HG03439 (cell line): ENCODE measurements at regions not wholly inside any gene's neighbourhood (a gene's known extent, or its start where the extent isn't known, plus 50 kb on each side); places are given as distances from the start of the nearest gene placed in this dataset.

ENCODE experiments used
- ATAC-seq: cut with Tn5 transposase; IDR thresholded peaks from one replicate; pipeline ENCODE4 v1.9.1; 2021; ENCODE audit warnings: mild to moderate bottlenecking, moderate library complexity; ENCODE audit not compliant: unreplicated experiment

DNA sequence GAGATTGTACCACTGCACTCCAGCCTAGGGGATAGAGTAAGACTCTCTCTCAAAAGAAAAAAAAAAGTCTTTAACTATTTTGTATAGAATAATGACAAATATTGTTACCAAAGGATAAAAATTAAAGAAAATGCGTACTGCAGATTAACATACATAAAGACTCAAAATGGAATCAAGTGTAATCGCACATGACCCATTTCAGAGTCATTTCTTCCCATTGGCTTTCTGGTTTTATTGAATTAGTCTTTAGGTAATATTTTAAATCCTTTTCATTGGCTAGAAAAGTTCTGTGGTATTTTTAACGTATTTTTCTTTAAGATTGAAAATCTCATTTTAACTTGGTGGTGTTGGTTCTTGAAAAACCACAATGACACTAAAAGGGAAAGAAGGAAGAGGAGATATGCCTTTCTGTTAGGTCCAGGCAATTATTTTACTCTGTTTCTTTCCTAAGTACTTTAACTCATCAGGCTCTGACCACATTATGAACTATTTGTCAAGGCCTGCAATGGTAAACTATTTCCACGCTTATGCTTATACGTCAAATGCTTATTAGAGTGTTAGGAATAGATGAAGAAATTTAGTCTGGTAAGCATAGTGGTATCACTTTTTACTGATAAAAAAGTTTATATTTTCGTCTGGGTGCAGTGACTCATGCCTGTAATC, 52.3 kb downstream of the PLEKHG1 start:
- no peak for ATAC-seq

DNA sequence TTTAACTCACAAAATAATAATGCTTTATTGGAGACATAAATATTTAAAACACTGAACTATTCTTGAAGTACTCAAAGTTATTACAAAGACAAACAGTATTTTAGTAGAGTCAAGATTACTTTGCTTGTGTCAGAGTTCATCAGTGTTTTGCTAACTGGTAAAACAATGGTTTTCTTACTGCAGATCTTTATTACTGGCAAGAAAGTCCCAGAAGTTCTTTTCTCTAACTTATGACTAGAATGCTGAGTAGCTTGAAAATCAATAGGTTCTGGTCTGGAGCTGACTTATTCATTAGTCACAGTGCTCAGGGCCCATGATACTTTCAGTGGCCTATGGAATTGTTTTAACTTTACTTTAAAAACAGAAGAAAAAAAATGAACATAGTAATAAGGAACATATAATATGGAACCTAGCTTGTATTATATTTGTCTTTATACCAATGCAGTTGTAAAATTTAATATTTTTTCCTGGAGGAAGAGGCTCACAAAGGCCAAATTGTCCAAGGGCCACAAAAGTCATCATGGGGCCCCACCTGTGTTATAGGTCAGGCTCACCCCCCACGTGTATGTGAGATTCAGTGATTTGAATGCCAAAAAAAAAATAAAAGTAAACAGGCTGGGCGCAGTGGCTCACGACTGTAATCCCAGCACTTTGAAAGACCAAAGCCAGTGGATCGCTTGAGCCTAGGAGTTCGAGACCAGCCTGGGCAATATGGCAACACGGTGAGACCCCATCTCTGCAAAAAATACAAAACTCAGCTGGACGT, 53.3 kb downstream of the PLEKHG1 start:
- ATAC-seq, result no peak

DNA sequence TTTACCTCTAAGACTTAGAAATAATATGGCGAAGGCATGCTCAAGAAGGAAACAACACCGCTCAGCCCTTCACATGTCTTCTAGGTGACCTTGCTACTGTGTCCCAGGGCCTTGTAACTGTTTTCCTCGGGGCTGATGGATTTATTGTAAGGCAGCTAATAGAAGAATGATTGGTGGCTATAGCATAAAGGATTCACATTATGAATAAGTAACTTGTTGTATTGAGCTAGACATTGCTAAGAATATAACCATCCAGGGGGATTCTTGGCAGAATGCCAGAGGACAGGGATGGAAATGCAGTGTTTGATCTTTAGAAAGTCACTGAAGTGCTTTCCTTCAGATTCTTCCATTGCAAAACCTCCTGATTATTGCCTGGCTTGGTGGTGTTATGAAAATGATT, 54.9 kb downstream of the PLEKHG1 start:
- ATAC-seq, result no peak

DNA sequence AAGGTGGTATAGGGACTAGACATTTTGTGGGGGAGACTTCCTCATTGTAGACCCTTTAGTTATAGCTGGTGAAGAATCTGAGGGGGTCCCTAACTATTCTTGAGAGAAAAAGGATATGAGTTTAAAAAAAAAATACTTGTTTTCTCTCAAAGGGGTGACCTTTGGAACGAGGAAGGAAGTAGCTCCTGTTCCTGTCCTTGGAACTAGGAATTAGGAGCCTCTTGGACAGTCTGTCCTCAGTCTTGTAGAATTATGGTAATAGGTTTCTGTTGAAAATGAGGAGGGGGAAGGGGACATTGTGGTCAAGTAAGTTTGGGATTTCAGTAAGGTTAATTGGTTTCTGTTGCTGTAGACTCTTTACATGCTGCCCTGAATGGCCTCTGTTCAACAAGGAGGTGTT, 56.5 kb downstream of the PLEKHG1 start:
- no peak for ATAC-seq

DNA sequence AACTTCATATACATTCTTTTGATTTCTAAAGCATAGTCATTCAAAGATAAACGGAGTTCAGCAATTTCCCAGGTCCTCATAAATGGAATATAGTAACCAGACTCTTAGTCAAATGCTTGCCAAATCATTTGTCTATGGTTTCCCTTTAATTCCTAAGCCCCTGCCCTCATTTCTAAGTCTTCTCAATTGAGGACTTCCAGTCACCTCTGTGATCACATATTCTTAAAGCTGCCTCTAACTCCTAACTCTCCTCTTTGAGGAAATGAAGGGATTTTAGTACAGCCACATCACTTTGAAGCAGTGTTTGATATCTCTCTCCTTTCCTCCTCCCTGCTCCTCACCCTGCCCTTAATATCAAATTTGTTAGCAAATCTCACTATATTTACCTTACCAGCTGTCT, 58.7 kb downstream of the PLEKHG1 start:
- ATAC-seq, result no peak

DNA sequence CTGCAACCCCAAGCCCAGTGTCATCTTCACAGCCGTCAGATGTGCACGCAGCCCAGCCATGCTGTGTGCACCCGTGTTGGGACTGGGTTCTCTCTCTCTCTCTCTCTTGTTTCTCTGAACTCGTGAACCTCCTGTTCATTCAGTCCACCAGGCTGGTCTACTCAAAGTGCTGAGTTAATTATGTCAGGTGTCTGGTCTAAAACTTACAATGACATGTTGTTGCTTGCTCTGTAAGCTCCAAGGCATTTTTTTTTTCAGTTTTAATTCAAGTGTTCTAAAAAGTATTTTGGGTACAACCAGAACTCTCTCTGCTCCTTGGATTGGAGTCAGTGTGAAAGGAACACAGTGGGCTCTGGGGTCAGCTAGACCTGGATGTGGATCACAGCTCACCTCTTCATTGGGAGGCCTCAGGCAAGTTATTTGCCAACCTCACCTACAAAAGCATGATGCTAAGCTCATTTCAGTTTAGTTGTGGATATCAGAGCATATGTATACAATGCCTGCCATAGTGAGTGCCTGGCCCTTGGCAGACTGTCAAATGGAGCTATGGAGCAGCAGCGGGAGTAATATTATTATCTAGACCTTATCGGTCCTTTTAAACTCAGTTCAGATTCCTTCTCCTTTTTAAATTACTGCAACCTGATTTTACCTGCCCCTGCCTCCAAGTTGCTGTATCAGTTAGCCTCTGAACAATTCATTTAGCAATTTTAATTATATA, 59.5 kb downstream of the PLEKHG1 start:
- ATAC-seq, result no peak

DNA sequence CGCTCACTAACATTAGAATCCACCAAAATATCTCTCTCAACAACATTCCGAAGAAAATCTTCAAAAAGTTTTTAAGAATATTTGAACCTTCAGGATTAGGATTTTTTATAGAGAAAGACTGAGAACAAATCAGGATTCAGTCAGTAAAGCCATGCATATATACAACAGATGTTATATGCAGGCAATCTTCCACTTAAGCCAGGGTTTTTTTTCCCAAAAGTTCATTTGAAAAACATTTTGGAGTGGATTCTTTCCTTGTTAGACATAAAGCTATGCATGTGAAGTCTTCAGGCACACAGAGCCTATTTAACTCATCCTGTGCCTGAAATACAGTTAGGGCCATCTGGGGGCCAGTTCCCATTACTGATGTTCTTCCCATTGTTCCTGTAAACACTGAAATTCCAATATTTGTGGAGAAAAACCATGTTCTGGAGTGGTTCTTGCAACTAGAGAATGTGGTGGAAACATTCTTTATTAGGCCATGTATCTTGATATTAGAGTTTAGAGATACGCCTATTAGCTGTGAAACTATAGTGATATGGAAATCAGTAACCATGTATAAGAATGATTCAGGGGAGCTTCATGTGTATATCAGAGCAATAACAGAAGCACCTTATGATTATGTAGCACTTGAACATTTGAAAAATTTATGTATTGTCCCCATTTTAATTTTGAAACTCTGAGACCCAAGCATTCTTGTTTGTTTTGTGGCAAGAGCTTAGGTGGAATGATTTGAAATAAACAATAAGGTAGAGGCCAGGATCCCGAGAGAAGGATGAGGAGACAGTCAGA, 61.7 kb downstream of the PLEKHG1 start:
- no peak for ATAC-seq

DNA sequence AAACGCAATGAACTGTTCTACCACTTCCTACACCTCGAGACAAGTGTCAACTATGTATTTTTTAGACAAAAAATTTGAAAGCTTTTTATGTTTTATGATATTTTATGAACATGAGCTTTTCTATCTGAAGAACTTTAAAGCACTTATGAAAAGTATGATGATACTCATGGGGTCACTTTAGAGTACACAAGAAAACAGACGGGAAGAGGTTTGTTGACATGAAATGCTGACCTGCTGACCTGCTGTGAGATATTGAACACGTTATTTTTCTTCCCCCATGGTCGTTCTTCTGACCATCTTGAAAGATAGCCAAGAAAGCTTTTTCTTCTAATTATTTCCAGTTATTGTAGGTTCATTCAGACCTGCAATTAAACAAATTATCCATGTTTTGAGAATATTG, 63.1 kb downstream of the PLEKHG1 start:
- ATAC-seq, result no peak

DNA sequence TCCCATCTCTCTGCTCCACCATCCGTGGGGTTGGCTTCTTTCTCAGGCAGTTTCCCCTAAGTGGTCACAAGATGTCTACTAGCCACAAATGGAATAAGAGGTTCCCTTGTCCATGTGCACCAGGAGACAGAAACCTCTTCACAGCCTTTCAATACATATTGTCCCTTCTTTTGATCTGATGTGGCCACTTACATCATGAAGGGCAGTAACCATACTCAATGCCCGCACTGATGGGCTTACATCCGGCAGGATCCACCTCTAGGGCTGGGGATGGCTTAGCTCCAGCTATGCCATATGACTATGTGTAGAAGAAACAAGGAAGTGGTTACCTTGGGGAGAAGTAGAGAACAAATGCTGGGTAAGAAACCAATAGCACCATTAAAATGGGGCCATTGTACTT, 64.4 kb downstream of the PLEKHG1 start:
- ATAC-seq, result no peak

DNA sequence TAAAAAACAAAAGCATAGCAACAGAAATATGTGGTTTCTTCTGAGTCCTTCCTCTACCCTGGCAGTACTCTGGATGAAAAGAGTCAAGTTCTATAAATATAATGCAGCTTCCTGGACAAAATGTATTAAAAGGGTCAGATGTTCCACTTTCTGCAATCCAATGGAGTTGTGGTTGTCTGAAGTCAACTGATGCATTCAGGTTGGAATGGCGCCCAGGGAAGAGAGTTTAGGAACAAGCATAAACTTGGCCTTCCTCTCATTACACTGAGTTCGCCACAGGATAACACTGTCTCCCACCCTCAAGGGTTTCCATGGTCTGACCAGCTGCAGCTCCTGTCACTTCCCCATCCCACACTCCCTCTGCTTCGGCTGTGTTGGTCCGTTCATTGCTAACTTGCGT, 66.4 kb downstream of the PLEKHG1 start:
- ATAC-seq, result no peak

DNA sequence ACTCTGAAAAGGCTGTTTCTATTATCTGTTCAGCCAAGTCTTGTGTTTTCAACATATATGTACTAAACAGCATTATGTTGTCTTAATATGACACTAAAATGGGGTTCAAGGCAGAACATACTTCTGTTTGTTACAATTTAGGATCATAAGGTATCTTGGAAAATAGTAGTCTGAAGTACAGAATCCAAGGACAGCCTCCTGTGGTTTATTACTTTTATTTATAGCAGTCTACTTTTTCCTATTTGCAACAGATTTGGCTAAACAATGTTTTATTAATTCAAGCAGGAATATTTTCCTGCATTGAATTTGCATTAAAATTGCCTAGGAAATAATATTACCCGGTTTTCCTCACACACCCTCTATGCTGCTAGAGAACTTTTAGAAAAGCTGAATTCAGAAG, 67.7 kb downstream of the PLEKHG1 start:
- no peak for ATAC-seq

DNA sequence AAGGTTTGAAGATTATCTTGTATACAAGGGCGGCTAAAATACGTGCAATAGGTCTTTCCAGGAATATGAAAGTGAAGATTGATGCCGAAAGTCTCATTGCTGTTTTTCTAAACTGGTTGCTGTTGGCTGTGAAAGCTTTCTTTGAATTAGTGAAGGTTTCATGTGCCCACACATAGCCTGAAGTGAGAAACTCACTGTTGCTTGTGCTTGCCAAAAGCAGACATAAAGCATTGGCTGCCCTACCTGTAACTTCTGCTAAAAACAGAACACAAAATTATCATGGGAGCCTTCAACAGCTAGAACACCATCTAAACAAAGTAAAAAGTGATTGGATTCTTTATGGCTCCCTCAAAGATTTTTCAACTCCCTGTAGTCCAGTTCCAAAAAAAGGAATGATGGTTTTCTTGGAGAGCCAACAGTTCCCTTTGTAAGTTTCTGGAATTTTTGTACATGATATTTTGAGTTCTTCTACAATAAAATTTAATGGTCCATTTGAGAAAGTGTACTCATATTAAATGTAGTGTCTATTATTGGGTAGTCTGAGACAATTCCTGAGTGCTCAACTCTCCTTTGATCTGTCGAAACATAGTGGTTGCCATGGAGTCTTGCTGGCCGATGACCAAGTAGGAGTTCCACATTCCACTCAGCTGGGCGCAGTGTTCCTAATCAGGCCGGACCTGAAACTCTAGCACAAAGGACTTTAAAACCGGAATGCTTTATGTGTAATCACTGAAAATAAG, 68.5 kb downstream of the PLEKHG1 start:
- ATAC-seq, result no peak

DNA sequence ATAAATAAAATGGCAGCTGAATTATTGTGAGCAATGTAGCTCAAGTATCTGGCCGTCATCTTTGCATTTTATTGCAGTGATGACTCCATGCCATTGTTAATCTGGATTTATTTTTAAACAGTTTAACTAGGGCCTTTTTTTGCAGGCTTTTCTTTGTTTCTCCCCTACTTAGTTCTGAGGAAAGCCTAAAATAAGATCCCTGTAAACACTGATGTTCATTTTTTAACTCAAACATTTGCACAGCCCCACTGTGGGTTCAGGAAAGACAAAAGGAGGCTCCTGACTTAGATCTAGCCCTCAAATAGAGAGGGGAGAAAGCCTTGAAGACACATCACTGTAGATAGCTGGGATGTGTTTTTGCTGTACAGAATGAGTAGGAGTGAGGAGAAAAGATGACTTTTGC, 69.2 kb downstream of the PLEKHG1 start:
- ATAC-seq, result no peak

DNA sequence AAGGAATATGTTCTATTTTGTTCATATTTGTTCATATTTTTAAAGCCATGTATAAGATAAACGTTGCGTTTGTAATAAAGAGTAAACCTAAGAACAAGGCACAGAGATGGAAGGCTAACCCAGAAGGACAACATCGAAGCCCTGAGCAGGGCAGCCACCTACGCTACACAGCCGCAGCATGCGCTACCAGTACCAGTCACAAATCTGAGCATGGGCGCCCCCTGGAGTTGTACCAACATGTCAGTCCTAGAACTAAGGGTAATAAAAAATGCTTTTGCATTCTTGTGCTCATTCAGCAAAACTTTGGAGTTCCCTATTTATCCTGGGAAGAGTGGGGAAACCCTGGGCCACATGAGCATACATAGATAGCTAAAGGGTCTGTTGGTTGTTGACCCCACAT, 70.6 kb downstream of the PLEKHG1 start:
- no peak for ATAC-seq

DNA sequence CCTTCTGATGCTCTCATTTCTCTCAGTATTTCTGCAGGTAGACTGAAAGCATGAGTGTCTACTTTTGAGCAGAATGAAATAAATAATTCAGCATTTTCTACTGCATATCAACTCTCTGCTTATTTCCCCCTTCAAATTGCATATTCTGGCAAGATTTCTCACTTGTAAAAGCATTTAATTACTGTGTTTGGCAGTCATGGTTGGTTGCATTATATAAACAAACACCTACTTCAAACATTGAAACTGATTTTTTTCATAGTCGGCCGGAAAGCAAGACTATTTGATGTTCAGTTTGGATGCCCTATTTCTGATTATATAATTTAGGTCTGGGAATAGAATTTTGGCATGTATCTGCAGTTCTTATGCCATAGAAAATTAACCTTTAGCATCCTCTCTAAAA, 73.1 kb downstream of the PLEKHG1 start:
- no peak for ATAC-seq

DNA sequence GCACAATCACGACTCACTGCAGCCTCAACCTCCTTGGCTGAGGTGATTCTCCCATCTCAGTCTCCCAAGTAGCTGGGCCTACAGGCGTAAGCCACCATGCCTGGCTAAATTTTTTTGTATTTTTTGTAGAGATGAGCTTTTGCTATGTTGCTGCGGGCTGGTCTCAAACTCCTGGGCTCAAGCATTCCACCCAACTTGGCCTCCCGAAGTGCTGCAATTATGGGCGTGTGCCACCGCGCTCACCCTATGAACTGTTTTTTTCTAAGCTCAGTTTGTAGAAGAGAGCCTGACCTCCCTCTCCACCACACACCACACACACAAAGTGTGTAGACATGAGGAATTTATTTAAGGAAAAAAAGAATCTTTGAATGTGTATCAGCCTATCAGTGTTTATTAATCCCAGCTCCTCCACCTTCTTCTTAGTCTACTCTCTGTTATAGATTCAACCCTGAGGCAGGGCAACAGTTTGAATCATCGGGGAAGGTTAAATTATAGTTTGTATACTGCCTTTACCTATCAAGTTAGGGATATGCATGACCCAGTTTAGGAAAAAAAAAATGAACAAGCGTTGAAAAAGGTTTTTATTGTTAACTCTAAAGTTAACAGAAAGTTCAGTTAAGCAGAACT, 74.1 kb downstream of the PLEKHG1 start:
- ATAC-seq, result no peak

DNA sequence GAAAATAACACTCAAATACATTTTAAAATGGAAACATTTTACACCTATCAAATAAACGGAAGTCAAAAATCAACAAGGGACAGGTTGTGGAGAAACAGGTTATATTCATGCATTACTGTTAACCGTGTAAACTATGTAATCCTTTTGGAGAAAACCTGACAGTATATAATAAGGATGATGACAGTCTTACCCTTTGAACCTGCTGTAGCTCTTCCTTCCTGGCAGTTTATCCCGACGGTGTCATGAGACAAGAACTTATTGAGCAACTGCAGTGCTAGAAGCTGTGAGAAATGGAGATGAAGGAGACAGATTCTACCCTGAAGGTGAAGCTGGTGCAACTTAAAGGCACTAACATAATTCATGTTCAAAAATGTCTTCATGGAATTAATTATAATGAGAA, 76.7 kb downstream of the PLEKHG1 start:
- no peak for ATAC-seq

DNA sequence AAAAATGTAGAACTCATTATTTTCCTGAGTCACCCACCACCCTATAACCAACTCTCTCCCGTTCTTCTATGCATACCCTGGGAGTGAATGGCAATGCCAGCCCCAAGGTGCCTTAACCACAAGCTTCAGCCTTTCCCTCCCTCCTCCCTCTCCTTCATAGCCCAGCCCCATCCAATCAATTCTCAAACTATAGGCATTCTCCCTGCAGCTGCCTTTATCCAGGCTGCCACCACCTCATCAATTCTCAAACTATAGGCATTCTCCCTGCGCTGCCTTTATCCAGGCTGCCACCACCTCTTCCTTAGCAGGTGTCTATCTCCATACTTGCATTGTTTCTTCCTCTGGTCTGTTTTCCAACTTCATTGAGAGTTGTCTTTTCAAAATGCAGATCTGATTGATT, 77.1 kb downstream of the PLEKHG1 start:
- no peak for ATAC-seq

DNA sequence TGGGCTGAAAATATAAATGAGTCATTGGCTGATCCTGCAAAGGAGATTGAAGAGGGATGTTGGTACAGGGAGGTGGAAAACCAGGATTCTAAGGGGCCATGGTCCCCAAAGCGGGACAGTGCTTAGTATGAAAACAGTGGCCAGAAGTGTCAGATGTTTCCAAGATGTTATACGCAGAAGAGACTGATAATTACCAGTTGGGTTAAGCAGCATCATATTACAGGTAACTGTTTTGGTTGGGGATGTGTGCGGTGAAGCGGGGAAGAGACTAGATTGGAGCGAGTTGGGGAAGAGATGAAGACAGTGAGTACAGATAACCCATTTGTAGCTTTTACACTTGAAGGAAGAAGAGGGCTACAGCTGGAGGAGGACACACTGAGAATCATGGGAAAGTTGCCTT, 80.8 kb downstream of the PLEKHG1 start:
- ATAC-seq, result no peak
